ENCODE measurements at regions not wholly inside any gene's neighbourhood (a gene's known extent, or its start where the extent isn't known, plus 50 kb on each side); places are given as distances from the start of the nearest gene placed in this dataset.

- no peak overlapping the region for H3K9ac ChIP-seq (ENCODE audit: insufficient read depth, low read depth, low read length)
- no peak overlapping the region for H3K4me2 ChIP-seq (ENCODE audit: low read depth, low read length)
- H3K27me3 ChIP-seq (ENCODE audit: control insufficient read depth in 1 of 2, insufficient read depth in 2 of 2, low read length in 2 of 2) = peaks cover 0 to 5% of the 10 kb centered on the region in 2 experiments; a peak in 2 of 5 replicates
- no peak for ATAC-seq
- no peaks in the 10 kb centered on the region for H3K4me1 ChIP-seq (ENCODE audit: insufficient read depth, low read length)
- DNase-seq (ENCODE audit: low spot score) = no peak
- H3K27ac ChIP-seq (ENCODE audit: extremely low read length, insufficient read depth, low read length) = no peak overlapping the region
- no peak overlapping the region for H2AFZ ChIP-seq (ENCODE audit: low read length)
- H3K4me3 ChIP-seq (replicated peaks in 1 of 3; ENCODE audit: insufficient read depth in 1 of 3, low read depth in 2 of 3, low read length in 3 of 3) = no peak overlapping the region
- H3K36me3 ChIP-seq (replicated peaks in 1 of 2; ENCODE audit: control insufficient read depth in 1 of 2, insufficient read depth in 2 of 2, low read length in 2 of 2) = no peaks in the 10 kb centered on the region
- POLR2A ChIA-PET = no interaction called here
- no peaks in the 10 kb centered on the region for H3K9me3 ChIP-seq (ENCODE audit: low read length)
- FAIRE-seq = no peak
- no peaks in the 10 kb centered on the region for H4K20me1 ChIP-seq (ENCODE audit: insufficient read depth, low read length)
- BruUV-seq (replicated peaks) = no TSS peak
- 6% methylated on average over 7 of the region's 7 CpGs for WGBS (ENCODE audit: low lambda C conversion rate)
- CTCF ChIA-PET (ENCODE audit: low intra/inter-chr PET ratio, low total read pairs) = no interaction called here
- no peaks in the 10 kb centered on the region for H3K79me2 ChIP-seq (ENCODE audit: insufficient read depth, low read length)
- in situ Hi-C loops (cut with HindIII; ENCODE audit: extremely low pct_ligation_motif_present, low pct_unique_long_range_greater_than_20kb) = no loop called here
- intact Hi-C loops (cut with micrococcal nuclease; ENCODE audit: unreplicated experiment) = no loop called here
- TF ChIP-seq HBP1 (CRISPR knock-in tag; IDR thresholded peaks at IDR 0.05; ENCODE audit: low read depth) = no peak
- TF ChIP-seq AHDC1 (CRISPR knock-in tag; IDR thresholded peaks at IDR 0.05; ENCODE audit: borderline replicate concordance) = no peak
- no peak for TF ChIP-seq IRF2 (CRISPR knock-in tag; IDR thresholded peaks at IDR 0.05)
- TF ChIP-seq CENPX (CRISPR knock-in tag; IDR thresholded peaks at IDR 0.05) = no peak
- TF ChIP-seq IRF1 (CRISPR knock-in tag; IDR thresholded peaks at IDR 0.05; ENCODE audit: low read depth) = no peak
- no peak for TF ChIP-seq MAFF (IDR thresholded peaks at IDR 0.05; ENCODE audit: low read depth, low read length)
- no peak for TF ChIP-seq ZUFSP (CRISPR knock-in tag; IDR thresholded peaks at IDR 0.05; ENCODE audit: borderline replicate concordance)
- TF ChIP-seq ATF1 (CRISPR knock-in tag; IDR thresholded peaks at IDR 0.05) = no peak
- no peak for TF ChIP-seq TFAP4 (IDR thresholded peaks at IDR 0.05; ENCODE audit: borderline replicate concordance, low read depth)
- no peak for TF ChIP-seq PBX3 (CRISPR knock-in tag; IDR thresholded peaks at IDR 0.05; ENCODE audit: borderline replicate concordance)
- no peak for TF ChIP-seq ZBTB7B (CRISPR knock-in tag; IDR thresholded peaks at IDR 0.05)
- no peak for TF ChIP-seq ATAD3A (CRISPR knock-in tag; IDR thresholded peaks at IDR 0.05)
- TF ChIP-seq SUZ12 (IDR thresholded peaks at IDR 0.05; ENCODE audit: low read depth, low read length) = no peak
- TF ChIP-seq ZNF883 (CRISPR knock-in tag; IDR thresholded peaks at IDR 0.05; ENCODE audit: not compliant biosample characterization) = no peak
Observed at GRCh38 chr1:204777591-204777990, 92.1 kb upstream of the LRRN2 start.
